IMR-90 (cell line): ENCODE measurements at regions not wholly inside any gene's neighbourhood (a gene's known extent, or its start where the extent isn't known, plus 50 kb on each side); places are given as distances from the start of the nearest gene placed in this dataset.

Experiments
- ATAC-seq: fragments of 200-7000 bp; cut with Tn5 transposase; 2 replicates; pipeline ENCODE4 v1.9.1; 2020; ENCODE audit warnings: low read depth, mild to moderate bottlenecking, moderate library complexity
- BruUV-seq: library from RNA; stranded (reverse); fragments of 400-500 nt; replicated peaks from 2 replicates; lab custom pipeline; 2021; lab: Mats Ljungman, UMichigan
- CTCF ChIA-PET: fragments of 300-600 bp; formaldehyde crosslinking; extraction: SDS; loops from one replicate; lab custom pipeline; 2021; ENCODE audit warnings: antibody characterized with exemption; lab: Yijun Ruan, JAX
- POLR2A ChIA-PET: fragments of 300-600 bp; sonication (Branson Sonifier 250); formaldehyde crosslinking; loops from one replicate; lab custom pipeline; 2022; ENCODE audit warnings: antibody characterized with exemption; ENCODE audit not compliant: unreplicated experiment; lab: Charles Lee
- DNase-seq: peaks from one replicate; pipeline ENCODE4 v3.0.0; 2013
- H2AFZ ChIP-seq: replicated peaks from 2 replicates; pipeline ENCODE3; 2013; ENCODE audit warnings: low read length, mild to moderate bottlenecking; ENCODE audit not compliant: poor library complexity
- H2AK5ac ChIP-seq: 2 replicates; pipeline ENCODE4 v1.6.1; 2013; ENCODE audit warnings: low read depth, low read length, inconsistent platforms
- H2AK9ac ChIP-seq: replicated peaks from 2 replicates; pipeline ENCODE3; 2013; ENCODE audit warnings: mild to moderate bottlenecking, low read depth, low read length, moderate library complexity; ENCODE audit not compliant: poor library complexity
- H2BK120ac ChIP-seq: 2 replicates; pipeline ENCODE4 v1.6.1; 2013; ENCODE audit warnings: low read depth, low read length, inconsistent platforms
- H2BK15ac ChIP-seq: 3 replicates; pipeline ENCODE4 v1.6.1; 2013; ENCODE audit warnings: low read depth, low read length, inconsistent platforms
- H2BK20ac ChIP-seq: 2 replicates; pipeline ENCODE4 v1.6.1; 2013; ENCODE audit warnings: low read depth, mild to moderate bottlenecking, inconsistent platforms, low read length, moderate library complexity
- H2BK5ac ChIP-seq: 2 replicates; pipeline ENCODE4 v1.6.1; 2013; ENCODE audit warnings: mild to moderate bottlenecking, low read depth, low read length, inconsistent platforms; ENCODE audit not compliant: poor library complexity, severe bottlenecking
- H3K14ac ChIP-seq: replicated peaks from 2 replicates; pipeline ENCODE4 v1.6.1; 2013; ENCODE audit warnings: low read depth, low read length, inconsistent platforms
- H3K18ac ChIP-seq: 2 replicates; pipeline ENCODE4 v1.6.1; 2013; ENCODE audit warnings: low read depth, low read length, control low read depth
- H3K23ac ChIP-seq: 2 replicates; pipeline ENCODE4 v1.6.1; 2013; ENCODE audit warnings: low read depth, low read length, inconsistent platforms
- H3K27ac ChIP-seq: 2 replicates; pipeline ENCODE4 v1.5.1; 2013; ENCODE audit warnings: mild to moderate bottlenecking, control low read depth, low read length; ENCODE audit not compliant: insufficient read depth
- H3K27me3 ChIP-seq: 2 replicates; pipeline ENCODE4 v1.6.1; 2013; ENCODE audit warnings: low read length; ENCODE audit not compliant: control insufficient read depth, insufficient read depth
- H3K36me3 ChIP-seq: 2 replicates; pipeline ENCODE4 v1.6.1; 2013; ENCODE audit warnings: low read length, mixed read lengths; ENCODE audit not compliant: control insufficient read depth, insufficient read depth
- H3K4ac ChIP-seq: 2 replicates; pipeline ENCODE4 v1.6.1; 2013; ENCODE audit warnings: low read depth, low read length, inconsistent platforms
- H3K4me1 ChIP-seq: 2 replicates; pipeline ENCODE4 v1.6.1; 2013; ENCODE audit warnings: low read length, mixed read lengths; ENCODE audit not compliant: control insufficient read depth, insufficient read depth
- H3K4me2 ChIP-seq: 2 replicates; pipeline ENCODE4 v1.6.1; 2013; ENCODE audit warnings: low read depth, mild to moderate bottlenecking, control low read depth, low read length, moderate library complexity
- H3K4me3 ChIP-seq: 2 replicates; pipeline ENCODE4 v1.5.1; 2013; ENCODE audit warnings: low read depth, mild to moderate bottlenecking, control low read depth, low read length, moderate library complexity; ENCODE audit not compliant: insufficient read depth
- H3K56ac ChIP-seq: 2 replicates; pipeline ENCODE4 v1.6.1; 2013; ENCODE audit warnings: low read length, inconsistent platforms; ENCODE audit not compliant: insufficient read depth; ENCODE audit errors: extremely low read depth
- H3K79me1 ChIP-seq, 2 experiments: 2 replicates each; pipeline ENCODE4 v1.6.1; 2013; ENCODE audit warnings: low read length in 2 of 2, inconsistent platforms in 1 of 2, low read depth in 1 of 2
- H3K9ac ChIP-seq: 2 replicates; pipeline ENCODE4 v1.6.1; 2013; ENCODE audit warnings: low read depth, low read length, control low read depth
- H3K9me1 ChIP-seq: 2 replicates; pipeline ENCODE4 v1.6.1; 2013; ENCODE audit warnings: low read length, inconsistent platforms; ENCODE audit not compliant: insufficient read depth
- H3K9me3 ChIP-seq: 2 replicates; pipeline ENCODE4 v1.6.1; 2013; ENCODE audit warnings: low read length; ENCODE audit not compliant: control insufficient read depth, insufficient read depth
- H4K20me1 ChIP-seq: 2 replicates; pipeline ENCODE4 v1.6.1; 2013; ENCODE audit warnings: low read length, inconsistent platforms; ENCODE audit not compliant: insufficient read depth
- H4K5ac ChIP-seq: 2 replicates; pipeline ENCODE4 v1.6.1; 2013; ENCODE audit warnings: mild to moderate bottlenecking, low read depth, low read length, control low read depth
- H4K8ac ChIP-seq, 2 experiments: 2 replicates each; pipeline ENCODE4 v1.6.1; 2013; ENCODE audit warnings: low read depth in 2 of 2, low read length in 2 of 2, control low read depth in 1 of 2, inconsistent platforms in 1 of 2
- H4K91ac ChIP-seq: 2 replicates; pipeline ENCODE4 v1.6.1; 2013; ENCODE audit warnings: low read depth, low read length, inconsistent platforms; ENCODE audit not compliant: insufficient read depth
- BHLHE40 ChIP-seq: fragments of 150-350 bp; IDR thresholded peaks from 2 replicates; pipeline ENCODE4 v1.6.1; 2016; ENCODE audit warnings: mild to moderate bottlenecking, low read depth, low read length
- WGBS, 2 experiments: methylation state at CpG; one replicate each; pipeline versions ENCODE4 v1.1.5 to v1.1.7; 2013; ENCODE audit warnings: missing lambda C conversion rate in 2 of 2; ENCODE audit not compliant: insufficient read length in 1 of 2; ENCODE audit errors: extremely low coverage in 2 of 2; 5-methylcytosine and 5-hydroxymethylcytosine counted together
- dilution Hi-C: fragments of 300-500 bp; cut with HindIII; formaldehyde crosslinking; loops from one replicate; pipeline ENCODE4 v1.14.3; 2018; ENCODE audit warnings: low sequenced_read_pairs; ENCODE audit not compliant: unreplicated experiment
- in situ Hi-C: fragments of 300-500 bp; cut with MboI; formaldehyde crosslinking; loops from 3 replicates; pipeline ENCODE4 v1.14.3; 2019; ENCODE audit warnings: low sequenced_read_pairs, inconsistent platforms, mixed read lengths
- intact Hi-C: fragments of 100-400 bp; cut with micrococcal nuclease; formaldehyde crosslinking; loops from 2 replicates; pipeline ENCODE4 v1.10.0; 2022

- Histone ChIP-seq H3K36me3 (no peaks in the 10 kb centered on the region), H3K4me3 (no peak overlapping the region), H2BK120ac (no peak overlapping the region), H2BK15ac (no peak overlapping the region), H2BK20ac (no peak overlapping the region), H3K14ac (no peak overlapping the region), H3K4me2 (no peak overlapping the region), H3K79me1 (no peaks in the 10 kb centered on the region), H4K8ac (no peak overlapping the region), H3K18ac (no peak overlapping the region), H4K5ac (no peak overlapping the region), H2AFZ (no peak overlapping the region), H2AK9ac (no peak overlapping the region), H3K9me3 (peaks cover 12% of the 10 kb centered on the region), H3K27ac (no peak overlapping the region), H3K9me1 (no peaks in the 10 kb centered on the region), H3K27me3 (no peaks in the 10 kb centered on the region), H4K20me1 (no peaks in the 10 kb centered on the region), H3K23ac (no peak overlapping the region), H3K9ac (no peak overlapping the region), H3K4me1 (no peaks in the 10 kb centered on the region), H3K4ac (no peak overlapping the region), H2BK5ac (no peak overlapping the region), H4K91ac (no peak overlapping the region), H3K56ac (no peak overlapping the region), H2AK5ac (no peak overlapping the region)
- ATAC-seq (no peak), DNase-seq (no peak)
- in situ Hi-C loops (no loop called here), dilution Hi-C loops (no loop called here), intact Hi-C loops (no loop called here)
- no peak for TF ChIP-seq BHLHE40
- CTCF ChIA-PET = no interaction called here
- POLR2A ChIA-PET = no interaction called here
- BruUV-seq = no TSS peak
- WGBS, 2 experiments = no CpG with 5 or more reads among the region's 2 CpGs
Observed at GRCh38 chr5:117218789-117219188, 644.2 kb upstream of the SEMA6A start.
